Upper lobe of left lung (tissue), 6 donors: ENCODE measurements at regions not wholly inside any gene's neighbourhood (a gene's known extent, or its start where the extent isn't known, plus 50 kb on each side); places are given as distances from the start of the nearest gene placed in this dataset.

Source experiments
- ATAC-seq, 2 donors: fragments of 200-7000 bp; cut with Tn5 transposase; one replicate each; pipeline ENCODE4 v1.9.1; 2022; ENCODE audit warnings: mild to moderate bottlenecking in 2 of 2, moderate library complexity in 2 of 2; ENCODE audit not compliant: low FRiP score in 2 of 2
- DNase-seq, 2 donors: peaks; one replicate each; pipeline ENCODE4 v3.0.0-alpha.2; 2019 to 2020
- H3K27ac ChIP-seq, 4 donors: fragments of 200-600 bp; sonication (generic); one replicate each; pipeline ENCODE4 v1.5.1; 2016 to 2019
- H3K27me3 ChIP-seq, 4 donors: fragments of 200-600 bp; sonication (generic); one replicate each; pipeline ENCODE4 v1.5.1; 2017 to 2019
- H3K36me3 ChIP-seq, 4 donors: fragments of 200-600 bp; sonication (generic); one replicate each; pipeline ENCODE4 v1.5.1; 2016 to 2019
- H3K4me1 ChIP-seq, 4 donors: fragments of 200-600 bp; sonication (generic); one replicate each; pipeline ENCODE4 v1.5.1; 2018 to 2019
- H3K4me3 ChIP-seq, 4 donors: fragments of 200-600 bp; sonication (generic); one replicate each; pipeline ENCODE4 v1.5.1; 2017 to 2019; ENCODE audit warnings: mild to moderate bottlenecking in 2 of 4, moderate library complexity in 1 of 4
- H3K9me3 ChIP-seq, 4 donors: fragments of 200-600 bp; sonication (generic); one replicate each; pipeline ENCODE4 v1.5.1; 2018 to 2019
- EP300 ChIP-seq, 4 donors: sonication (generic); formaldehyde crosslinking; IDR thresholded peaks; one replicate each; pipeline ENCODE4 v1.5.1; 2017; ENCODE audit warnings: antibody characterized with exemption in 4 of 4, control low read depth in 2 of 4
- POLR2A ChIP-seq, 4 donors: fragments of 450-650 bp; IDR thresholded peaks; one replicate each; pipeline ENCODE4 v1.5.1; 2016 to 2017; ENCODE audit warnings: antibody characterized with exemption in 4 of 4, mild to moderate bottlenecking in 2 of 4
- POLR2AphosphoS5 ChIP-seq, 2 donors: sonication (generic); formaldehyde crosslinking; IDR thresholded peaks; one replicate each; pipeline ENCODE4 v1.5.1; 2017; ENCODE audit warnings: antibody characterized with exemption in 2 of 2
- WGBS, 2 donors: methylation state at CpG; one replicate each; pipeline ENCODE4 v1.1.5; 2017 to 2018; 5-methylcytosine and 5-hydroxymethylcytosine counted together
- TF ChIP-seq, protein P1 (sequence below), 6 experiments: fragments of 450-650 bp in 4 of 6; fragments of 200-600 bp in 2 of 6; sonication (generic) in 2 of 6; IDR thresholded peaks; one replicate each; pipeline ENCODE4 v1.5.1; 2016 to 2019; ENCODE audit warnings: antibody characterized with exemption in 6 of 6
- donor health status: DM: no; HTN: no; CAD: no; lungs with moderate emphysema.
- donor health status: DM: no; HTN: yes; CAD: no; lungs with severe emphysema.

DNA sequence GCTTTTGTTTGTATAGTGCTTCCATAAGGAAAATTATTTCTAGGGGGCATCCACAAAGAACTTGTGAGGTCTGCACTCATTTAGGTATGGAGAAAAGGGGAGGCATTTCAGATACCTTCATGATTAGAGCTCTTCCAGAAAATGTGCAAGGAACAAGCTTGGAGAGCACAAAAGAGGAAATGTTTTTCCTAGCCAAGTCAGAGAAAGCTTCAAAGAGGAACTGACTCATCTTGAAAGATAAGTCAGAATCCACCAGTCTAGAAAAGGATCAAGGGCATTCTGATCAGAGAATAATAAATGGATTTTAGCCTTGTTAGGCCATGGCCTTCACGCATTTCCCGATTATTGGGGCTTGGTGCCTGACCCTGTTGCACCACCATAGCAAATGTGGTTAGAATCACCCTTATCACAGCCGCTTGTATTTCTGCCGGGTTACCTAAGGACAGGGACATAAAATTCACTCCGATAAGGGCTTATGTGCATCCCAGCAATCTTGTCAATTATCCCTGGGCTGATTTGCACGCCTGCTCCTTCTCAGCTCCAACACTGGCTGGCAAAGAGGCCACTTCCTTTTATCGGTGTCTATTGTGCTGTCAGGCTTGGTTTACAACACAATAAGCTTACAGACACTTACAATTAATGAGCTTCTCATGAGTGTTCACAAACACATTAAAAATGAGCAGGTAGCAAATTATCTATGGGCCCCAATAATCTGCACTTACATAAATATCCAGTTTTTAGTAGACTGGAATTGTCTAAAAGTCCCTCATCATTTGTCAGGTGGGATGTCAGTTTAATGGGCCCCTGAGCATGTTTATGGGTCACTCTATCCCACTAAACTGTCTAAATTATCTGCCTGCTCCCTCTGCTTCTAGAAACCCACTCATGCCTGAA is 613.5 kb downstream of the SOX6 start:
- H3K27ac ChIP-seq, result no peak overlapping the region
- no peaks in the 10 kb centered on the region for H3K9me3 ChIP-seq
- no peak overlapping the region for H3K4me3 ChIP-seq
- peak in 1 of 2 donors; percentile 41 for ATAC-seq
- H3K27me3 ChIP-seq, result no peaks in the 10 kb centered on the region
- no peaks in the 10 kb centered on the region for H3K4me1 ChIP-seq
- TF ChIP-seq POLR2AphosphoS5 (IDR thresholded peaks at IDR 0.05) (no peak), EP300 (IDR thresholded peaks at IDR 0.05) (no peak), POLR2A (IDR thresholded peaks at IDR 0.05) (no peak)
- TF ChIP-seq, protein P1, sequence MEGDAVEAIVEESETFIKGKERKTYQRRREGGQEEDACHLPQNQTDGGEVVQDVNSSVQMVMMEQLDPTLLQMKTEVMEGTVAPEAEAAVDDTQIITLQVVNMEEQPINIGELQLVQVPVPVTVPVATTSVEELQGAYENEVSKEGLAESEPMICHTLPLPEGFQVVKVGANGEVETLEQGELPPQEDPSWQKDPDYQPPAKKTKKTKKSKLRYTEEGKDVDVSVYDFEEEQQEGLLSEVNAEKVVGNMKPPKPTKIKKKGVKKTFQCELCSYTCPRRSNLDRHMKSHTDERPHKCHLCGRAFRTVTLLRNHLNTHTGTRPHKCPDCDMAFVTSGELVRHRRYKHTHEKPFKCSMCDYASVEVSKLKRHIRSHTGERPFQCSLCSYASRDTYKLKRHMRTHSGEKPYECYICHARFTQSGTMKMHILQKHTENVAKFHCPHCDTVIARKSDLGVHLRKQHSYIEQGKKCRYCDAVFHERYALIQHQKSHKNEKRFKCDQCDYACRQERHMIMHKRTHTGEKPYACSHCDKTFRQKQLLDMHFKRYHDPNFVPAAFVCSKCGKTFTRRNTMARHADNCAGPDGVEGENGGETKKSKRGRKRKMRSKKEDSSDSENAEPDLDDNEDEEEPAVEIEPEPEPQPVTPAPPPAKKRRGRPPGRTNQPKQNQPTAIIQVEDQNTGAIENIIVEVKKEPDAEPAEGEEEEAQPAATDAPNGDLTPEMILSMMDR (IDR thresholded peaks at IDR 0.05), result no peak
- no peak for DNase-seq
- H3K36me3 ChIP-seq, result no peaks in the 10 kb centered on the region
- WGBS, 2 donors, result 67 to 73% methylated on average over 7 of the region's 7 CpGs

DNA sequence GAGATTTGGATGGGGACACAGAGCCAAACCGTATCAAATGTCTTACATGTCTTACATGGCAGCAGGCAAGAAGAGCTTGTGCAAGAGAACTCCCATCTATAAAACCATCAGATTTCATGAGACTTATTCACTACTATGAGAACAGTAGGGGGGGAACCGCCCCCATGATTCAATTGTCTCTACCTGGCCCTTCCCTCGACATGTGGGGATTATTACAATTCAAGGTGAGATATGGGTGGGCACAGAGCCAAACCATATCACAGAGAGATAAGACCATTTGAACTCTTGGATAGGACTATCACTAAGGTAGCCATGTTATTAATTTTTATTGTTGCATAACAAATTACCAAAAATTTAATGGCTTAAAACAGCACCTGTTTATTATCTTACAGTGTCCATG is 611.7 kb downstream of the SOX6 start:
- no peaks in the 10 kb centered on the region for H3K4me1 ChIP-seq
- no peaks in the 10 kb centered on the region for H3K36me3 ChIP-seq
- 88 to 95% methylated on average over 3 of the region's 3 CpGs for WGBS, 2 donors
- TF ChIP-seq, protein P1 (IDR thresholded peaks at IDR 0.05), result no peak
- no peak for TF ChIP-seq EP300 (IDR thresholded peaks at IDR 0.05)
- TF ChIP-seq POLR2AphosphoS5 (IDR thresholded peaks at IDR 0.05), result no peak
- TF ChIP-seq POLR2A (IDR thresholded peaks at IDR 0.05), result no peak
- H3K9me3 ChIP-seq, result no peaks in the 10 kb centered on the region
- ATAC-seq, result no peak
- no peak overlapping the region for H3K27ac ChIP-seq
- no peak for DNase-seq
- H3K4me3 ChIP-seq, result no peak overlapping the region
- no peaks in the 10 kb centered on the region for H3K27me3 ChIP-seq

DNA sequence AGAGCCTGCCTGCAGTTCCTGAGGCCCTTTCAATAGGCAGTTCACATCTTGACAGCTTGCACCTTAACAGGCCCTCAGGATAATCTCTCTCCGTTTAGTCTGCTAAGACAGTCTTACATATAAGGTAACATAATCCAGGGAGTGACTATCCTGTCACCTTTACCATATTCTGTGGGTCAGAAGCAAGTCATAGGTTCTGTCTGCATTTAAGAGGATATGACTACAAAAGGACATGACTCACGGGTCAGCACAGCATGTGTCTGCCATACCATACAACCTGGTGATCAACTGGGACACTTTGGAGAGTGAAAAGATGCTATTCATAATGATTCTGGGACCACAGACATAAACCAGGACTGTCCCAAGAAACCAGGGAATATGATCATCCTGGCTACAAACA is 611.1 kb downstream of the SOX6 start:
- H3K36me3 ChIP-seq, result no peaks in the 10 kb centered on the region
- H3K4me3 ChIP-seq, result no peak overlapping the region
- no peak overlapping the region for H3K27ac ChIP-seq
- H3K27me3 ChIP-seq, result no peaks in the 10 kb centered on the region
- TF ChIP-seq EP300 (IDR thresholded peaks at IDR 0.05), result no peak
- ATAC-seq (no peak), DNase-seq (no peak)
- no peaks in the 10 kb centered on the region for H3K9me3 ChIP-seq
- WGBS, 2 donors, result 91 to 100% methylated on average over 2 of the region's 2 CpGs
- H3K4me1 ChIP-seq, result no peaks in the 10 kb centered on the region

DNA sequence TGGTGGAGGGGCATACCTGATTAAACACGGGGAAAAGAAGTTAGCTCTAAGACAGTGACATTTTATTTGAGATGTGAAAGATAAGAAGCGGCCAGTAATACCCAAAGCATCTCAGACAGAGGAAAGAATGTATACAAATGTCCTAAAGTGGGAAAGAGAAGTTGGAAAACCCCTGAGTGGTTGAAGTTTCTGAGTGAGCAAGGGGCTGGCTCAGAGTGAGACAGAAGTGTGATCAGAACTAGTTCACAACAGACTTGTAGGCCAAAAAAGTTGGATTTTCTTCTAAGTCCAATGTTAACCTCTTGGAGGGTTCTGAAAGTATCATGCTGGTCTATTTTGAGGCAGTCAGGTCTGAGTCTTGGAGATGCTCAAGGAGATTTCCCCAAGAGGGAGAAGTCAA is 608.7 kb downstream of the SOX6 start:
- TF ChIP-seq, protein P1 (IDR thresholded peaks at IDR 0.05), result no peak
- TF ChIP-seq POLR2AphosphoS5 (IDR thresholded peaks at IDR 0.05) (no peak), EP300 (IDR thresholded peaks at IDR 0.05) (no peak), POLR2A (IDR thresholded peaks at IDR 0.05) (no peak)
- Histone ChIP-seq H3K9me3 (no peaks in the 10 kb centered on the region), H3K4me1 (no peaks in the 10 kb centered on the region), H3K36me3 (no peaks in the 10 kb centered on the region), H3K27ac (no peak overlapping the region), H3K27me3 (no peaks in the 10 kb centered on the region), H3K4me3 (no peak overlapping the region)
- DNase-seq, result no peak
- ATAC-seq, result no peak
- WGBS, 2 donors, result 47 to 59% methylated on average over 2 of the region's 2 CpGs

DNA sequence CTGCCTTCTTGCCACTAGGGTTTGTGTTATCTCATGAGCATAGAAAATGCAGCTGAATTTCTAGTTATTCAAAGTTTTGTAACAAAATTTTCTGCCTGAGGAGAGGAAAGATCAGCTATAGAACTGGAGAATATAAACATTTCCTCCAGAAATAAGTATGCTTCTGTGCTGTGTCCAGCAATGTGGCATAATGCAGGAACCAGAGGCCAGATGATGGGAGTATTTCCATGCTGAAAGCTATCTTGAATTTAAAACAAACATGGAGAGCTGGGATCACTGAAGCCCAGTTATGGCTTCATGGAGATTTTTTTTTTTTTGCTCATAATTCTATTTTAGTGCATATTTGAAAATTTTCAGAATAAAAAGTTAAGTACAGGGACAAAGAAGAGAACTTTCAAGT is 608.2 kb downstream of the SOX6 start:
- no peak for TF ChIP-seq POLR2AphosphoS5 (IDR thresholded peaks at IDR 0.05)
- no peak for TF ChIP-seq EP300 (IDR thresholded peaks at IDR 0.05)
- no peaks in the 10 kb centered on the region for H3K27me3 ChIP-seq
- H3K9me3 ChIP-seq, result no peaks in the 10 kb centered on the region
- H3K4me1 ChIP-seq, result no peaks in the 10 kb centered on the region
- no peak overlapping the region for H3K4me3 ChIP-seq
- H3K36me3 ChIP-seq, result no peaks in the 10 kb centered on the region
- no peak for DNase-seq
- H3K27ac ChIP-seq, result no peak overlapping the region
- ATAC-seq, result no peak

DNA sequence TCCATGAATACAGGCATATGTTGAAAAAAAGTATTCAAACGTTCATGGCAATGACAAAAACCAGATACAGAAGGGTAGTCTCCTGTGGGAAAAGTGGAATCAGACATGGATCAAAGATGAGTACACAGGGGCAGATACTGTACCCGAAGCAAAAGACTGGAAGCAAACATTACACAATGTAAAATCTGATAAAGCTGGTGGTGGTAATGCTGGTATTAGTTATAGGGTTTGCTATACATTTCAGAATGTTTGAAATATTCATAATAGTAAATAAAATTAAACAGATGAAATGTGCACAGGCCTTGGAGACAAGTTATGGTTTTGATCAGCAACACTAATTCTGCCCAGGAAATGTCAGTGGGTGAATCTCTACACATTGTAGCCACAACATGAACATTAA is 607.6 kb downstream of the SOX6 start:
- ATAC-seq (no peak), DNase-seq (no peak)
- no peak overlapping the region for H3K27ac ChIP-seq
- H3K27me3 ChIP-seq, result no peaks in the 10 kb centered on the region
- no peaks in the 10 kb centered on the region for H3K36me3 ChIP-seq
- TF ChIP-seq EP300 (IDR thresholded peaks at IDR 0.05) (no peak), POLR2A (IDR thresholded peaks at IDR 0.05) (no peak), POLR2AphosphoS5 (IDR thresholded peaks at IDR 0.05) (no peak)
- TF ChIP-seq, protein P1 (IDR thresholded peaks at IDR 0.05), result no peak
- H3K9me3 ChIP-seq, result no peaks in the 10 kb centered on the region
- WGBS, 2 donors, result 66 to 74% methylated on average over 2 of the region's 2 CpGs
- H3K4me1 ChIP-seq, result no peaks in the 10 kb centered on the region
- H3K4me3 ChIP-seq, result no peak overlapping the region
